Astrocyte of the cerebellum (primary cell): ENCODE measurements at regions not wholly inside any gene's neighbourhood (a gene's known extent, or its start where the extent isn't known, plus 50 kb on each side); places are given as distances from the start of the nearest gene placed in this dataset.

ENCODE experiments used
- DNase-seq: peaks from one replicate; pipeline ENCODE4 v3.0.0-alpha.2; 2011; ENCODE audit warnings: low read depth
- H3K4me3 ChIP-seq: 2 replicates; pipeline ENCODE4 v1.5.1; 2011; ENCODE audit warnings: mild to moderate bottlenecking, low read depth, low read length, moderate library complexity
- in situ Hi-C: cut with HindIII; loops from 2 replicates; pipeline ENCODE4 v1.10.0; 2017; ENCODE audit warnings: low sequenced_read_pairs
- TF ChIP-seq, protein P1 (sequence below): IDR thresholded peaks from 2 replicates; pipeline ENCODE4 v1.5.1; 2012; ENCODE audit warnings: low read length, low read depth, moderate library complexity, mild to moderate bottlenecking; ENCODE audit errors: missing control alignments

DNA sequence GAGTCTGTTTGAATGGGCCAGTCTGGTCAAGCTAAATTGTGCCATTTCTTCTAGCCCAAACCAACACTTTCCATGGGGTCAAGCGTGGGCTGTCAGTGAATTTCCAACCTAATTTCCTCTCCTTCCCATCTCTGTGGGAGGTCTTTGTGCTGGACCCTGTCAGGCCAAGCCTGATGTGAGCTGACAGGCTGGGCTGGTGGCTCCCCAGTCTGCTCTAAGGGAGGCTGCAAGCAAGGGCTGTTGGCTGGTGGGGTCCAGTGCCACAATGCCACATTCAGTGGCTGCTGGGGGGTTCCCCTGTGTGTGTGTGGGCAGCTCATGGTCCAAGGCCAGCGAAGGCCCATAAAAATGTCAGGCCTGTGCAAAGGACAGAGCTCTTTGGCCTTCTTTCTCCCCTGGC lies 216.1 kb downstream of the OPA1 start:
- in situ Hi-C loops = loop anchor here (25.0 kb wide), 1 partner anchor 153 kb away; no protein-coding TSS in a partner anchor
- TF ChIP-seq, protein P1, sequence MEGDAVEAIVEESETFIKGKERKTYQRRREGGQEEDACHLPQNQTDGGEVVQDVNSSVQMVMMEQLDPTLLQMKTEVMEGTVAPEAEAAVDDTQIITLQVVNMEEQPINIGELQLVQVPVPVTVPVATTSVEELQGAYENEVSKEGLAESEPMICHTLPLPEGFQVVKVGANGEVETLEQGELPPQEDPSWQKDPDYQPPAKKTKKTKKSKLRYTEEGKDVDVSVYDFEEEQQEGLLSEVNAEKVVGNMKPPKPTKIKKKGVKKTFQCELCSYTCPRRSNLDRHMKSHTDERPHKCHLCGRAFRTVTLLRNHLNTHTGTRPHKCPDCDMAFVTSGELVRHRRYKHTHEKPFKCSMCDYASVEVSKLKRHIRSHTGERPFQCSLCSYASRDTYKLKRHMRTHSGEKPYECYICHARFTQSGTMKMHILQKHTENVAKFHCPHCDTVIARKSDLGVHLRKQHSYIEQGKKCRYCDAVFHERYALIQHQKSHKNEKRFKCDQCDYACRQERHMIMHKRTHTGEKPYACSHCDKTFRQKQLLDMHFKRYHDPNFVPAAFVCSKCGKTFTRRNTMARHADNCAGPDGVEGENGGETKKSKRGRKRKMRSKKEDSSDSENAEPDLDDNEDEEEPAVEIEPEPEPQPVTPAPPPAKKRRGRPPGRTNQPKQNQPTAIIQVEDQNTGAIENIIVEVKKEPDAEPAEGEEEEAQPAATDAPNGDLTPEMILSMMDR = no peak
- no peak overlapping the region for H3K4me3 ChIP-seq
- no peak for DNase-seq

DNA sequence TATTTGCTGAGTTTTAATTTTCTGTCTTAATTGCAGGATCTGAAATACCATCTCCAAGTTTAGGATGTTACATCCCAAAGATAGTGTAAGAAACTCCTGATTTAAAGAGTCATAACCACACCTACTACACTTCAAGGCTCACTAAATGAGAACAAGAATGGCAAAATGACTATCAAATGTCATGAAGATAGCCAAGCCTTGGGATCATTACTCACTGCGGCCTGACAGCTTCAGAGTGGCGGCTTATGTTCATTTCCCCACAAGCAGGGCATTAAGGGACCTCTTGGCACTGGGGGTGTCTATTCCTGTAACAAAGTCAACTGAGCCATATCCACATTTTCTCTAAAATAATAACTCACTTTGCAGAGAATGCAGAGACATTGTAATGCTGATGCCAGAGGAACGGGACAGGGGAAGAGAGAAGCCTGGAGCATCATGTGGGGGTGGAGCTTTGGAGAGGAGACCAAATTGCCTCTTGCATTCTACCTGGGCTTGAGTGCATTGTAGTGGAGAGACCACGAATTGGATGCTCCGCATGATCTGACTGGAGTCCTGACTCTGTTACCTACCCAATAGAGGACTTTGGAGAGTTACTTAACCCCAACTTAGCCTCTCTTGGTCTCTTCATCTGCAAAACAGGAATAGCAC lies 219.2 kb downstream of the OPA1 start:
- TF ChIP-seq, protein P1 = no peak
- DNase-seq = no peak
- H3K4me3 ChIP-seq = no peak overlapping the region
- in situ Hi-C loops = loop anchor here (25.0 kb wide), 1 partner anchor 150 kb away; no protein-coding TSS in a partner anchor

DNA sequence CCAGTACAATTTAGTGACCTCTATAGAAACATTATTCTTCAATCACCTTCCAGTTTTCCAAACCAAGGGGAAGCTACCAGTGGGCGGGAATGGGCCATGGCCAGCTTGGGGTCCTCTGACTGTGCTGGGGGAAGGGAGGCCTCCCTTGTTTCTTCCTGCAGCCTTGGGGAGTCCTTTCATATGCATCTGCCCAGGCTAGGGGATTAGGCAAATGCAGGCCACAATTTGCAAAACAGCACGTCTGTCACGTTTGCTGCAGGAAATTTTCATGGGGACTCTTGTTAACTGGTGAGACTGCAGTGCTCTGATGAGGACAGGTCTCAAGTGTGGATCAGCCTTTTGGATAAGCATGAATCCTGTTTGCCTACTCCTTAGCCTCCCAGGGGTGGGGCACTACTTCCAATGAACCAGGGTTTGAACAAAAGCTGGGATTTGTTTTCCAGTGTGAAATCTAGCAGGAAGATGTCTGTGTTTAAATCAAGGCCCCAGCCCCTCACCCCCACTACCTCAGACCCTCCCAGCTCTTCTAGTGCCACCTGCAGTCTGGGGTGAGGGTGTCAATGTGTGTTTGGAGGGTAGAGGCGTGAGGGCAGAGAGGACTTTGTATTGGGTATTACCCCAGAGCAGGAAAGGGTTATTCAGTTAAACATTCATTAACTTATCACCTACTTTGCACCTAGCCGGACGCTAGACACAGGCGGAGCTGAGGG lies 219.9 kb downstream of the OPA1 start:
- in situ Hi-C loops = loop anchor here (25.0 kb wide), 1 partner anchor 149 kb away; no protein-coding TSS in a partner anchor
- no peak overlapping the region for H3K4me3 ChIP-seq
- DNase-seq = no peak
- TF ChIP-seq, protein P1 = no peak

DNA sequence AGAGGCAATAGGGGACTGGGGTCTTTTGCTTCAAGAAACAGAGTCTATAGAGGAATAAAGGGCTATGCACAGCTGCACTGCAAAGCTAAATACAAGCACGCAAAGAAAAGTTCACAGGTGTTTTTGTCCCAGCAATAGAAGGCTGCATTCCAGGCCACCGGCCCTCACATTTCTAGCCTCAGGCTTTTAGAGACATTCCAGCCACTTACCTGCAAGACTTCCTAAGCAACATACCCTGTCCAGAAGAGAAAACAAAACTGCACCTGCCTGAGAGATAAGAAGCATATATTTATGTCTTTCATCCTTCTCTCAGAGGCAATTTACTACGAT lies 220.5 kb downstream of the OPA1 start:
- in situ Hi-C loops = loop anchor here (25.0 kb wide), 1 partner anchor 149 kb away; no protein-coding TSS in a partner anchor
- DNase-seq = no peak
- TF ChIP-seq, protein P1 = no peak
- no peak overlapping the region for H3K4me3 ChIP-seq

DNA sequence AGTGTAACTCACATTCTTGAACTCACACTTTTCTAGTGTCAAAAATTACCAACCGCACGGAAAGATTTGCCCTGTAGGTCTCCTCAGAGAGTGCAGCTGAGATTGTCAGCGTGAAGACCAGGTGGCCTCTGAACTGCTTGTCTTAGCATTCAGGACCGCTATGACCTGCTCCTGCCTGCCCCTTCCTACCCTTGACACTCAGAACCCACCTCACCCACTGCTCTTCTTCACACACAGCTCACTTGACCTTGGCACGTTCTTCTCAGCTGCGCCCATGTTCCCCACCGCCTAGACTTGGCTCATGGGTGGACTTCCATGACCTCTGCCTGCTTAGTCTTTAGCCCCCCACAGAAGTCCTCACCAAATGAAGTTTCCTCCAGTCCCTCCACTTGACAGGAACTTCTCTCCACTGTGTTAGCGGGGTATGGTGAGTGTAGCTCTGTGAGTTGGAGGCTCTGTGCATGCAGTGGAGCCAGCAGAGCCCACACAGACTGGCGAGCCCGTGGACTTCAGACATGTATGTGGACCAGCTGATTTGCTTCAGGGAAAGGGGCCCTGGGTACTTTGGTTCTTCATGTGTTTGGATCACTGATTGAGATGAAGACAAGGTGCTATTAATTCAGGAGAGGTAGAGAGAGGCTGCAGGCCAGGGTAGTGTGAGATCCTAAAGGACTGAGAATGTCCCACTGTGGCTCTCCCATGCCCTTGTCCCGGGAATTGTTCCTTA lies 221.3 kb downstream of the OPA1 start:
- DNase-seq = no peak
- H3K4me3 ChIP-seq = no peak overlapping the region
- TF ChIP-seq, protein P1 = no peak
- in situ Hi-C loops = loop anchor here (25.0 kb wide), 1 partner anchor 148 kb away; no protein-coding TSS in a partner anchor

DNA sequence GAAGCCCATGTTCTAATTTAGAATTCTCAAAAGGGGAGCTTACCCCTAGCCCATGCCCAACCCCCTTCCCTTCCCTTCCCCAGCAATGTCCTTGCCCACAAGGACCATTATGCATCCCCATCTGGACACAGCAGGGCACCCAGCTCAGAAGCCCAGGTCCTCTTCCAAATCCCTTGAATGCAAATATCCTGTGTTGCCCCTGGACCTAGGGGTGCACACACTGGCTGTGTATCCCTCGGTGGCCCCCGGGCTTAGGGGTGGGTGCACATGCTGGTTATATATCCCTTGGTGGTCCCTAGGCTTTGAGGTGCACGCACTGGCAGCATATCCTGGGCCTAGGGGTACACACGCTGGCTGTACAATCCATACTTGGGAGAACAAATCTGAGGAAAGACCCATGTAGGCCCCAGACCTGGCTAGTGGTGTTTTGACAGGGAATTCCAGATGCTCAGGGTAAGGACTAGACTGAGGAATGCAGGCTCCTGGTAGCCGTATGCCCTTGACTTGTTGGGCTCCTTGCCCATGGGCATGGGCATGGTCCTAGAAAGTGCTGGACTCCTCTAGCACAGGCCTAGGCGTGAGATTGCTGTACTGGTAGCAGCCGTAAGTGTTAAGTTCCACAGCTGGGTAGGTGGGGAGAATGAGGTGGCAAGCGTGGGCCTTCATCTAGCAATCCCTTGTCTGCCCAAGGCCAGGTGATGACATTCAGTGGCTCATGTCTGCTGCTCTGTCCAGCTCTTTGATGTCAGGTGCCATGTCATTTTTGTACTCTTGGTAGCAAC lies 222.4 kb downstream of the OPA1 start:
- no peak overlapping the region for H3K4me3 ChIP-seq
- DNase-seq = no peak
- in situ Hi-C loops = loop anchor here (25.0 kb wide), 1 partner anchor 147 kb away; no protein-coding TSS in a partner anchor
- TF ChIP-seq, protein P1 = no peak
